CD14-positive monocyte (primary cell): ENCODE measurements at regions not wholly inside any gene's neighbourhood (a gene's known extent, or its start where the extent isn't known, plus 50 kb on each side); places are given as distances from the start of the nearest gene placed in this dataset.

Source experiments
- DNase-seq, 3 donors: peaks; one replicate each; pipeline ENCODE4 v3.0.0-alpha.2; 2011 to 2022
- H2AFZ ChIP-seq: 2 replicates; pipeline ENCODE4 v1.6.0; 2012; ENCODE audit warnings: mild to moderate bottlenecking, low read depth, low read length, inconsistent platforms; ENCODE audit not compliant: insufficient read depth, poor library complexity, severe bottlenecking
- H3K27ac ChIP-seq, 2 donors: 1 replicate in 1 of 2; 2 replicates in 1 of 2; pipeline ENCODE4 v1.5.1; 2012 to 2013; ENCODE audit warnings: low read length in 2 of 2, control low read depth in 1 of 2, inconsistent platforms in 1 of 2, low read depth in 1 of 2, mild to moderate bottlenecking in 1 of 2
- H3K27me3 ChIP-seq, 2 donors: one replicate each; pipeline versions ENCODE4 v1.6.0 to v1.6.1; 2011 to 2013; ENCODE audit warnings: low read length in 2 of 2; ENCODE audit not compliant: control insufficient read depth in 2 of 2, insufficient read depth in 2 of 2
- H3K36me3 ChIP-seq, 2 donors: replicated peaks in 1 of 2; 1 replicate in 1 of 2; 2 replicates in 1 of 2; pipeline versions ENCODE4 v1.5.1 to v1.6.1; 2012 to 2013; ENCODE audit warnings: low read length in 2 of 2, control low read depth in 1 of 2, inconsistent platforms in 1 of 2, mild to moderate bottlenecking in 1 of 2; ENCODE audit not compliant: insufficient read depth in 2 of 2, control insufficient read depth in 1 of 2
- H3K4me1 ChIP-seq, 2 donors: 1 replicate in 1 of 2; 2 replicates in 1 of 2; pipeline versions ENCODE4 v1.5.1 to v1.6.1; 2012 to 2013; ENCODE audit warnings: low read length in 2 of 2, control low read depth in 1 of 2, inconsistent platforms in 1 of 2, mild to moderate bottlenecking in 1 of 2, moderate library complexity in 1 of 2; ENCODE audit not compliant: insufficient read depth in 2 of 2, control insufficient read depth in 1 of 2
- H3K4me2 ChIP-seq: replicated peaks from 2 replicates; pipeline ENCODE3; 2012; ENCODE audit warnings: low read length, moderate library complexity, mild to moderate bottlenecking; ENCODE audit not compliant: poor library complexity, severe bottlenecking; ENCODE audit errors: extremely low read depth
- H3K4me3 ChIP-seq, 3 experiments: fragments of 200-600 bp in 1 of 3; sonication (generic) in 1 of 3; replicated peaks in 1 of 3; 1 replicate in 2 of 3; 2 replicates in 1 of 3; pipeline ENCODE4 v1.5.1; 2011 to 2013; ENCODE audit warnings: low read length in 3 of 3, mild to moderate bottlenecking in 3 of 3, control low read depth in 2 of 3, low read depth in 2 of 3, inconsistent platforms in 1 of 3, moderate library complexity in 1 of 3
- H3K79me2 ChIP-seq: 2 replicates; pipeline ENCODE4 v1.6.0; 2012; ENCODE audit warnings: mild to moderate bottlenecking, control low read depth, inconsistent platforms, low read length, moderate library complexity; ENCODE audit not compliant: insufficient read depth
- H3K9ac ChIP-seq: 2 replicates; pipeline ENCODE4 v1.6.0; 2017; ENCODE audit warnings: low read length, mild to moderate bottlenecking; ENCODE audit not compliant: insufficient read depth, poor library complexity, severe bottlenecking
- H3K9me3 ChIP-seq, 2 donors: replicated peaks in 1 of 2; 1 replicate in 1 of 2; 2 replicates in 1 of 2; pipeline versions ENCODE4 v1.5.1 to v1.6.1; 2012 to 2013; ENCODE audit warnings: low read length in 2 of 2, control low read depth in 1 of 2; ENCODE audit not compliant: control insufficient read depth in 1 of 2, insufficient read depth in 1 of 2
- H4K20me1 ChIP-seq: 2 replicates; pipeline ENCODE4 v1.6.0; 2012; ENCODE audit warnings: mild to moderate bottlenecking, low read length, control low read depth, moderate library complexity; ENCODE audit not compliant: insufficient read depth
- H3K27ac Mint-ChIP-seq, 7 donors: one replicate each; pipeline ENCODE4 v1.8.0; 2020; ENCODE audit warnings: mild to moderate bottlenecking in 7 of 7, mixed read lengths in 7 of 7, moderate library complexity in 6 of 7, inconsistent platforms in 2 of 7
- H3K27me3 Mint-ChIP-seq, 3 donors: one replicate each; pipeline ENCODE4 v1.8.0; 2021 to 2022; ENCODE audit warnings: low read depth in 3 of 3, mild to moderate bottlenecking in 3 of 3, mixed read lengths in 3 of 3, moderate library complexity in 3 of 3, inconsistent platforms in 1 of 3
- H3K36me3 Mint-ChIP-seq, 2 donors: one replicate each; pipeline ENCODE4 v1.8.0; 2020; ENCODE audit warnings: mixed read lengths in 2 of 2, inconsistent platforms in 1 of 2, mild to moderate bottlenecking in 1 of 2
- H3K4me1 Mint-ChIP-seq: one replicate; pipeline ENCODE4 v1.8.0; 2020; ENCODE audit warnings: mild to moderate bottlenecking, mixed read lengths
- H3K4me3 Mint-ChIP-seq, 2 donors: one replicate each; pipeline ENCODE4 v1.8.0; 2020; ENCODE audit warnings: mild to moderate bottlenecking in 2 of 2, mixed read lengths in 2 of 2, moderate library complexity in 1 of 2
- H3K9me3 Mint-ChIP-seq, 7 donors: one replicate each; pipeline ENCODE4 v1.8.0; 2020 to 2022; ENCODE audit warnings: mixed read lengths in 7 of 7, mild to moderate bottlenecking in 6 of 7, moderate library complexity in 6 of 7, inconsistent platforms in 2 of 7
- WGBS: methylation state at CpG from one replicate; pipeline ENCODE4 v1.1.5; 2013; ENCODE audit warnings: missing lambda C conversion rate; ENCODE audit not compliant: insufficient coverage; 5-methylcytosine and 5-hydroxymethylcytosine counted together
- intact Hi-C, 2 donors: fragments of 100-400 bp; cut with micrococcal nuclease; formaldehyde crosslinking; loops; one replicate each; pipeline versions ENCODE4 v1.15.0 to v1.15.1; 2023
- TF ChIP-seq, protein P1 (sequence below): fragments of 200-600 bp; IDR thresholded peaks from one replicate; pipeline ENCODE4 v1.8.0; 2022; ENCODE audit warnings: antibody characterized with exemption, mild to moderate bottlenecking

DNA sequence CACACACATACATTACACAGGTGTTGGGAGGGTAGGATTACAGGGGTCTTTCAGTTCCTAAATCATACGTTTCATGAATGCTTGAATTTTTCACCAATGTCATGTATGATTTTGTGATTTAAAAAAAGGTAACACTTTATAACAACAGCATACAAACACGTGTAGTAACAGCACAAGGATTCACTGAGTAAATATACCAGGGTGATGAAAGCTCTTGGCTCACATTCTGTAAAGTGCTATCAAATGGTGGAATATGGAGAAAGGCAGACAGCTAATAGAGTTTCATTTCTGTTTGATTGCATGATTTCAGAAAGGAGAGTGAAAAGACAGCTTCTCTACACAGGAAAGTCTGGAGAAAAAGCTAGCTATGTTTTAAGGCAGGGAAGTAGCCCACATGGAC, 231.9 kb downstream of the CD83 start:
- H4K20me1 ChIP-seq, result no peaks in the 10 kb centered on the region
- Mint-ChIP-seq H3K27ac (no peak overlapping the region), H3K4me1 (peaks cover 57% of the 10 kb centered on the region), H3K4me3 (no peak overlapping the region), H3K36me3 (peaks cover 0 to 3% of the 10 kb centered on the region in 2 donors), H3K9me3 (peaks cover 0 to 10% (median 6%) of the 10 kb centered on the region in 7 donors), H3K27me3 (peaks cover 0 to 2% (median 0%) of the 10 kb centered on the region in 3 donors)
- no peak overlapping the region for H3K4me2 ChIP-seq
- no peak overlapping the region for H3K27ac ChIP-seq
- H3K27me3 ChIP-seq, result no peaks in the 10 kb centered on the region
- H3K4me1 ChIP-seq, result peaks cover 27 to 50% of the 10 kb centered on the region in 2 donors
- no peaks in the 10 kb centered on the region for H3K79me2 ChIP-seq
- H3K36me3 ChIP-seq, result no peaks in the 10 kb centered on the region
- no peak for DNase-seq
- H3K9ac ChIP-seq, result no peak overlapping the region
- TF ChIP-seq, protein P1, sequence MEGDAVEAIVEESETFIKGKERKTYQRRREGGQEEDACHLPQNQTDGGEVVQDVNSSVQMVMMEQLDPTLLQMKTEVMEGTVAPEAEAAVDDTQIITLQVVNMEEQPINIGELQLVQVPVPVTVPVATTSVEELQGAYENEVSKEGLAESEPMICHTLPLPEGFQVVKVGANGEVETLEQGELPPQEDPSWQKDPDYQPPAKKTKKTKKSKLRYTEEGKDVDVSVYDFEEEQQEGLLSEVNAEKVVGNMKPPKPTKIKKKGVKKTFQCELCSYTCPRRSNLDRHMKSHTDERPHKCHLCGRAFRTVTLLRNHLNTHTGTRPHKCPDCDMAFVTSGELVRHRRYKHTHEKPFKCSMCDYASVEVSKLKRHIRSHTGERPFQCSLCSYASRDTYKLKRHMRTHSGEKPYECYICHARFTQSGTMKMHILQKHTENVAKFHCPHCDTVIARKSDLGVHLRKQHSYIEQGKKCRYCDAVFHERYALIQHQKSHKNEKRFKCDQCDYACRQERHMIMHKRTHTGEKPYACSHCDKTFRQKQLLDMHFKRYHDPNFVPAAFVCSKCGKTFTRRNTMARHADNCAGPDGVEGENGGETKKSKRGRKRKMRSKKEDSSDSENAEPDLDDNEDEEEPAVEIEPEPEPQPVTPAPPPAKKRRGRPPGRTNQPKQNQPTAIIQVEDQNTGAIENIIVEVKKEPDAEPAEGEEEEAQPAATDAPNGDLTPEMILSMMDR, result no peak
- no peak overlapping the region for H2AFZ ChIP-seq
- H3K4me3 ChIP-seq, result no peak overlapping the region
- intact Hi-C loops, result no loop called here
- whole genome bisulfite sequencing, result no CpG with 5 or more reads among the region's 2 CpGs
- H3K9me3 ChIP-seq, result peaks cover 0 to 7% of the 10 kb centered on the region in 2 donors

DNA sequence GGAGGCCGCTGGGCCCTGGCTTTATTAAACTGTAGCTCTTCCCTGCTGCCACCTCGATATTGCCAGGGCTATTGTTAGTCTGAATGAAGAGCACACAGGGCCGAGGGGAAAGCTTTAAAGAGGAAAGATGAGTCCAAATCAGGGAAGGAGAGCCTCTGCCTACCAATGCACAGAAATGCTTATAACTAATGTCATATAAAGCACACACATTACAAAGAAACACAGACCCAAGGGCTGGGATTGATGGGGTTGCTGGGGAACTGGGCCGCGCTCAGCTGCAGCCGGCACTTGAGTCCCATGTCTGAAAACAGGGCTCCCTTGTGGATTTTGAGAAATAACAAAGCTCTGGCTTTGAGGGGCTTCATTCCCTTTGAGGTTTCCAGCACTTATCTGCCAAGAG, 232.6 kb downstream of the CD83 start:
- Mint-ChIP-seq H3K9me3 (peaks cover 0 to 10% (median 6%) of the 10 kb centered on the region in 7 donors), H3K4me3 (no peak overlapping the region), H3K4me1 (peaks cover 64% of the 10 kb centered on the region), H3K27ac (no peak overlapping the region), H3K27me3 (peaks cover 0 to 2% (median 0%) of the 10 kb centered on the region in 3 donors), H3K36me3 (peaks cover 0 to 3% of the 10 kb centered on the region in 2 donors)
- no peak overlapping the region for H3K4me2 ChIP-seq
- H3K4me1 ChIP-seq, result peaks cover 34 to 57% of the 10 kb centered on the region in 2 donors
- no peak overlapping the region for H2AFZ ChIP-seq
- no peaks in the 10 kb centered on the region for H3K27me3 ChIP-seq
- no peak overlapping the region for H3K4me3 ChIP-seq
- TF ChIP-seq, protein P1, result no peak
- intact Hi-C loops, result no loop called here
- H3K9ac ChIP-seq, result no peak overlapping the region
- H3K79me2 ChIP-seq, result no peaks in the 10 kb centered on the region
- H4K20me1 ChIP-seq, result no peaks in the 10 kb centered on the region
- 100% methylated on average over 2 of the region's 6 CpGs for WGBS
- H3K9me3 ChIP-seq, result peaks cover 0 to 7% of the 10 kb centered on the region in 2 donors
- H3K36me3 ChIP-seq, result no peaks in the 10 kb centered on the region
- DNase-seq, result no peak
- H3K27ac ChIP-seq, result no peak overlapping the region
